T-helper 2 cell treated with Interferon-gamma antibody and Interleukin-4, amounts not matched to agents 5 μg/mL and 100 μg/mL, for 36 hours (primary cell): ENCODE measurements at regions not wholly inside any gene's neighbourhood (a gene's known extent, or its start where the extent isn't known, plus 50 kb on each side); places are given as distances from the start of the nearest gene placed in this dataset.

Experiments used
- DNase-seq: peaks from one replicate; pipeline ENCODE4 v3.0.0; 2021; ENCODE audit warnings: low spot score
- H3K27ac Mint-ChIP-seq: one replicate; pipeline ENCODE4 v1.8.0; 2021; ENCODE audit warnings: mild to moderate bottlenecking, mixed read lengths
- H3K27me3 Mint-ChIP-seq: one replicate; pipeline ENCODE4 v1.8.0; 2021; ENCODE audit warnings: low read depth, mixed read lengths
- H3K36me3 Mint-ChIP-seq: one replicate; pipeline ENCODE4 v1.8.0; 2021; ENCODE audit warnings: low read depth, mixed read lengths
- H3K4me1 Mint-ChIP-seq: one replicate; pipeline ENCODE4 v1.8.0; 2021; ENCODE audit warnings: low read depth, mixed read lengths
- H3K4me3 Mint-ChIP-seq: one replicate; pipeline ENCODE4 v1.8.0; 2022; ENCODE audit warnings: mild to moderate bottlenecking, moderate library complexity, mixed read lengths
- H3K9me3 Mint-ChIP-seq: one replicate; pipeline ENCODE4 v1.8.0; 2021; ENCODE audit warnings: mixed read lengths

GRCh38 chr1:101333186-101333585 lies 96.4 kb downstream of the S1PR1 start:
- peaks cover 1% of the 10 kb centered on the region for H3K36me3 Mint-ChIP-seq
- DNase-seq: no peak
- H3K27me3 Mint-ChIP-seq: peaks cover 33% of the 10 kb centered on the region
- H3K4me3 Mint-ChIP-seq: no peak overlapping the region
- peaks cover 16% of the 10 kb centered on the region for H3K4me1 Mint-ChIP-seq
- peaks cover 6% of the 10 kb centered on the region for H3K9me3 Mint-ChIP-seq
- H3K27ac Mint-ChIP-seq: no peak overlapping the region

GRCh38 chr1:101337968-101338367 lies 101.1 kb downstream of the S1PR1 start:
- Mint-ChIP-seq H3K36me3 (peaks cover 3% of the 10 kb centered on the region), H3K9me3 (peaks cover 17% of the 10 kb centered on the region), H3K4me3 (no peak overlapping the region), H3K27ac (no peak overlapping the region), H3K4me1 (peaks cover 6% of the 10 kb centered on the region), H3K27me3 (peaks cover 31% of the 10 kb centered on the region)
- no peak for DNase-seq

GRCh38 chr1:101338714-101339430 lies 102.1 kb downstream of the S1PR1 start:
- Mint-ChIP-seq H3K27ac (no peak overlapping the region), H3K27me3 (peaks cover 32% of the 10 kb centered on the region), H3K36me3 (peaks cover 6% of the 10 kb centered on the region)

GRCh38 chr1:101344745-101345144 lies 107.9 kb downstream of the S1PR1 start:
- Mint-ChIP-seq H3K4me1 (peaks cover 36% of the 10 kb centered on the region), H3K9me3 (peaks cover 15% of the 10 kb centered on the region), H3K27me3 (peaks cover 37% of the 10 kb centered on the region), H3K27ac (no peak overlapping the region), H3K4me3 (no peak overlapping the region), H3K36me3 (peaks cover 10% of the 10 kb centered on the region)
- DNase-seq: no peak

More at GRCh38 chr1:101338714-101339430, 102.1 kb downstream of the S1PR1 start:
- H3K4me1 Mint-ChIP-seq: peaks cover 5% of the 10 kb centered on the region
- no peak overlapping the region for H3K4me3 Mint-ChIP-seq
- peaks cover 24% of the 10 kb centered on the region for H3K9me3 Mint-ChIP-seq
- peak; percentile 18 for DNase-seq

- Mint-ChIP-seq H3K4me3 (peak overlapping the region; percentile 41), H3K36me3 (peaks cover 10% of the 10 kb centered on the region), H3K9me3 (peaks cover 15% of the 10 kb centered on the region), H3K4me1 (peaks cover 40% of the 10 kb centered on the region), H3K27ac (peak overlapping the region; percentile 39), H3K27me3 (peaks cover 27% of the 10 kb centered on the region)
- no peak for DNase-seq
These were observed 109.6 kb downstream of the S1PR1 start for GRCh38 chr1:101346419-101346818.

- no peak for DNase-seq
- Mint-ChIP-seq H3K9me3 (no peaks in the 10 kb centered on the region), H3K4me1 (peaks cover 18% of the 10 kb centered on the region), H3K4me3 (no peak overlapping the region), H3K27ac (no peak overlapping the region), H3K36me3 (no peaks in the 10 kb centered on the region), H3K27me3 (peaks cover 49% of the 10 kb centered on the region)
These were observed 119.2 kb downstream of the S1PR1 start for GRCh38 chr1:101356013-101356412.

- no peak overlapping the region for H3K27ac Mint-ChIP-seq
- H3K4me3 Mint-ChIP-seq: peak overlapping the region; percentile 47
- no peaks in the 10 kb centered on the region for H3K9me3 Mint-ChIP-seq
- H3K27me3 Mint-ChIP-seq: peaks cover 53% of the 10 kb centered on the region
- peaks cover 12% of the 10 kb centered on the region for H3K4me1 Mint-ChIP-seq
- H3K36me3 Mint-ChIP-seq: no peaks in the 10 kb centered on the region
- DNase-seq: no peak
These were observed 120.0 kb downstream of the S1PR1 start for GRCh38 chr1:101356604-101357443.

- Mint-ChIP-seq H3K9me3 (no peaks in the 10 kb centered on the region), H3K36me3 (no peaks in the 10 kb centered on the region), H3K27me3 (peaks cover 53% of the 10 kb centered on the region), H3K27ac (no peak overlapping the region), H3K4me1 (peaks cover 10% of the 10 kb centered on the region), H3K4me3 (no peak overlapping the region)
- peak; percentile 60 for DNase-seq
These were observed 120.7 kb downstream of the S1PR1 start for GRCh38 chr1:101357444-101357986.

GRCh38 chr1:101360506-101360905 lies 123.7 kb downstream of the S1PR1 start:
- Mint-ChIP-seq H3K9me3 (no peaks in the 10 kb centered on the region), H3K4me1 (peaks cover 10% of the 10 kb centered on the region), H3K27ac (no peak overlapping the region), H3K36me3 (no peaks in the 10 kb centered on the region), H3K27me3 (peaks cover 36% of the 10 kb centered on the region), H3K4me3 (no peak overlapping the region)
- no peak for DNase-seq

GRCh38 chr1:101363891-101364318 lies 127.1 kb downstream of the S1PR1 start:
- Mint-ChIP-seq H3K4me1 (peaks cover 2% of the 10 kb centered on the region), H3K27ac (no peak overlapping the region), H3K4me3 (no peak overlapping the region), H3K27me3 (peaks cover 27% of the 10 kb centered on the region), H3K36me3 (no peaks in the 10 kb centered on the region), H3K9me3 (no peaks in the 10 kb centered on the region)
- DNase-seq: no peak

- no peaks in the 10 kb centered on the region for H3K36me3 Mint-ChIP-seq
- no peak for DNase-seq
- peaks cover 27% of the 10 kb centered on the region for H3K27me3 Mint-ChIP-seq
- H3K27ac Mint-ChIP-seq: no peak overlapping the region
- H3K4me1 Mint-ChIP-seq: peaks cover 2% of the 10 kb centered on the region
- H3K9me3 Mint-ChIP-seq: no peaks in the 10 kb centered on the region
- H3K4me3 Mint-ChIP-seq: no peak overlapping the region
These were observed 127.7 kb downstream of the S1PR1 start for GRCh38 chr1:101364370-101365120.

GRCh38 chr1:101365186-101365585 lies 128.4 kb downstream of the S1PR1 start:
- DNase-seq: no peak
- no peak overlapping the region for H3K4me3 Mint-ChIP-seq
- peaks cover 5% of the 10 kb centered on the region for H3K4me1 Mint-ChIP-seq
- H3K36me3 Mint-ChIP-seq: no peaks in the 10 kb centered on the region
- no peaks in the 10 kb centered on the region for H3K9me3 Mint-ChIP-seq
- H3K27ac Mint-ChIP-seq: no peak overlapping the region
- H3K27me3 Mint-ChIP-seq: peaks cover 26% of the 10 kb centered on the region

- no peaks in the 10 kb centered on the region for H3K36me3 Mint-ChIP-seq
- H3K9me3 Mint-ChIP-seq: no peaks in the 10 kb centered on the region
- H3K27ac Mint-ChIP-seq: no peak overlapping the region
- peaks cover 6% of the 10 kb centered on the region for H3K4me1 Mint-ChIP-seq
- no peak for DNase-seq
- no peak overlapping the region for H3K4me3 Mint-ChIP-seq
- peaks cover 24% of the 10 kb centered on the region for H3K27me3 Mint-ChIP-seq
These were observed 129.1 kb downstream of the S1PR1 start for GRCh38 chr1:101365878-101366277.
